ENCODE measurements at regions not wholly inside any gene's neighbourhood (a gene's known extent, or its start where the extent isn't known, plus 50 kb on each side); places are given as distances from the start of the nearest gene placed in this dataset.

GRCh38 chr10:111511751-111512150 is 434.9 kb downstream of the ADRA2A start:
- 100% methylated on average over 1 of the region's 1 CpG for WGBS
- H3K27ac ChIP-seq = no peak overlapping the region
- no peak overlapping the region for H3K4me3 ChIP-seq
- TF ChIP-seq POLR2AphosphoS5 (IDR thresholded peaks at IDR 0.05) (no peak), POLR2A (IDR thresholded peaks at IDR 0.05) (no peak), CTCF (IDR thresholded peaks at IDR 0.05) (no peak), EP300 (IDR thresholded peaks at IDR 0.05) (no peak)
- no peaks in the 10 kb centered on the region for H3K27me3 ChIP-seq
- no peaks in the 10 kb centered on the region for H3K9me3 ChIP-seq
- H3K4me1 ChIP-seq = no peaks in the 10 kb centered on the region
- no peaks in the 10 kb centered on the region for H3K36me3 ChIP-seq
- no peak for DNase-seq (ENCODE audit: low spot score in 2 of 2)

- TF ChIP-seq POLR2A (IDR thresholded peaks at IDR 0.05) = no peak
- H3K9me3 ChIP-seq = no peaks in the 10 kb centered on the region
- no peak overlapping the region for H3K4me3 ChIP-seq
- WGBS = 88% methylated on average over 3 of the region's 4 CpGs
- no peak for DNase-seq (ENCODE audit: low spot score in 2 of 2)
- H3K27me3 ChIP-seq = no peaks in the 10 kb centered on the region
- H3K36me3 ChIP-seq = no peaks in the 10 kb centered on the region
- no peaks in the 10 kb centered on the region for H3K4me1 ChIP-seq
- no peak overlapping the region for H3K27ac ChIP-seq
These were observed 438.4 kb downstream of the ADRA2A start for GRCh38 chr10:111515264-111515663.

GRCh38 chr10:111515706-111516105 is 438.9 kb downstream of the ADRA2A start:
- no peak for DNase-seq (ENCODE audit: low spot score in 2 of 2)
- Histone ChIP-seq H3K9me3 (no peaks in the 10 kb centered on the region), H3K27ac (no peak overlapping the region), H3K4me3 (no peak overlapping the region), H3K4me1 (no peaks in the 10 kb centered on the region), H3K36me3 (no peaks in the 10 kb centered on the region), H3K27me3 (no peaks in the 10 kb centered on the region)
- TF ChIP-seq POLR2AphosphoS5 (IDR thresholded peaks at IDR 0.05) (no peak), EP300 (IDR thresholded peaks at IDR 0.05) (no peak), CTCF (IDR thresholded peaks at IDR 0.05) (no peak), POLR2A (IDR thresholded peaks at IDR 0.05) (no peak)

GRCh38 chr10:111516144-111516543 is 439.3 kb downstream of the ADRA2A start:
- DNase-seq (ENCODE audit: low spot score in 2 of 2) = no peak
- Histone ChIP-seq H3K9me3 (no peaks in the 10 kb centered on the region), H3K27me3 (no peaks in the 10 kb centered on the region), H3K36me3 (no peaks in the 10 kb centered on the region), H3K4me3 (no peak overlapping the region), H3K4me1 (no peaks in the 10 kb centered on the region), H3K27ac (no peak overlapping the region)
- TF ChIP-seq POLR2AphosphoS5 (IDR thresholded peaks at IDR 0.05) (no peak), POLR2A (IDR thresholded peaks at IDR 0.05) (no peak), CTCF (IDR thresholded peaks at IDR 0.05) (no peak), EP300 (IDR thresholded peaks at IDR 0.05) (no peak)

- Histone ChIP-seq H3K4me3 (no peak overlapping the region), H3K9me3 (no peaks in the 10 kb centered on the region), H3K4me1 (no peaks in the 10 kb centered on the region), H3K36me3 (no peaks in the 10 kb centered on the region), H3K27ac (no peak overlapping the region), H3K27me3 (no peaks in the 10 kb centered on the region)
- 60% methylated on average over 1 of the region's 1 CpG for WGBS
- no peak for DNase-seq (ENCODE audit: low spot score in 2 of 2)
- TF ChIP-seq EP300 (IDR thresholded peaks at IDR 0.05) (no peak), POLR2AphosphoS5 (IDR thresholded peaks at IDR 0.05) (no peak), CTCF (IDR thresholded peaks at IDR 0.05) (no peak), POLR2A (IDR thresholded peaks at IDR 0.05) (no peak)
These were observed 445.3 kb downstream of the ADRA2A start for GRCh38 chr10:111522141-111522540.

GRCh38 chr10:111522551-111522950 is 445.7 kb downstream of the ADRA2A start:
- TF ChIP-seq CTCF (IDR thresholded peaks at IDR 0.05) = no peak
- TF ChIP-seq EP300 (IDR thresholded peaks at IDR 0.05) = no peak
- no peak for TF ChIP-seq POLR2AphosphoS5 (IDR thresholded peaks at IDR 0.05)
- TF ChIP-seq POLR2A (IDR thresholded peaks at IDR 0.05) = no peak
- Histone ChIP-seq H3K36me3 (no peaks in the 10 kb centered on the region), H3K9me3 (no peaks in the 10 kb centered on the region), H3K27ac (no peak overlapping the region), H3K27me3 (no peaks in the 10 kb centered on the region), H3K4me3 (no peak overlapping the region), H3K4me1 (no peaks in the 10 kb centered on the region)
- no peak for DNase-seq (ENCODE audit: low spot score in 2 of 2)
- 88% methylated on average over 2 of the region's 2 CpGs for WGBS
